ENCODE measurements at regions not wholly inside any gene's neighbourhood (a gene's known extent, or its start where the extent isn't known, plus 50 kb on each side); places are given as distances from the start of the nearest gene placed in this dataset.

- no peak for DNase-seq
- Histone ChIP-seq H3K9me3 (no peaks in the 10 kb centered on the region), H3K27ac (no peak overlapping the region), H3K27me3 (peaks cover 0 to 6% (median 0%) of the 10 kb centered on the region in 7 donors), H3K4me3 (no peak overlapping the region), H3K36me3 (no peaks in the 10 kb centered on the region), H3K4me1 (no peaks in the 10 kb centered on the region)
- WGBS, 2 donors = 53 to 56% methylated on average over 9 of the region's 9 CpGs
- ATAC-seq = no peak
- intact Hi-C loops (cut with DNase I) = no loop called here
- no peak for TF ChIP-seq CTCF (IDR thresholded peaks at IDR 0.05)
Measured at GRCh38 chr2:58720770-58721697, 479.9 kb upstream of the FANCL start.

- H3K36me3 ChIP-seq = no peaks in the 10 kb centered on the region
- H3K27me3 ChIP-seq = peaks cover 0 to 6% (median 0%) of the 10 kb centered on the region in 7 donors
- intact Hi-C loops (cut with DNase I) = no loop called here
- no peaks in the 10 kb centered on the region for H3K9me3 ChIP-seq
- no peak for DNase-seq
- no peaks in the 10 kb centered on the region for H3K4me1 ChIP-seq
- no peak overlapping the region for H3K27ac ChIP-seq
- no peak for TF ChIP-seq CTCF (IDR thresholded peaks at IDR 0.05)
- ATAC-seq = no peak
- WGBS, 2 donors = 79 to 81% methylated on average over 3 of the region's 3 CpGs
- no peak overlapping the region for H3K4me3 ChIP-seq
Measured at GRCh38 chr2:58720033-58720769, 479.1 kb upstream of the FANCL start.

GRCh38 chr2:58715344-58715743, 474.2 kb upstream of the FANCL start:
- Histone ChIP-seq H3K9me3 (no peaks in the 10 kb centered on the region), H3K4me1 (no peaks in the 10 kb centered on the region), H3K4me3 (no peak overlapping the region), H3K27ac (no peak overlapping the region), H3K27me3 (peaks cover 0 to 3% (median 0%) of the 10 kb centered on the region in 7 donors), H3K36me3 (no peaks in the 10 kb centered on the region)
- intact Hi-C loops (cut with DNase I) = no loop called here
- ATAC-seq = no peak
- no peak for TF ChIP-seq CTCF (IDR thresholded peaks at IDR 0.05)
- no peak for DNase-seq
- 68 to 76% methylated on average over 2 of the region's 2 CpGs for WGBS, 2 donors

- Histone ChIP-seq H3K4me1 (no peaks in the 10 kb centered on the region), H3K27ac (no peak overlapping the region), H3K36me3 (no peaks in the 10 kb centered on the region), H3K9me3 (no peaks in the 10 kb centered on the region), H3K27me3 (peaks cover 0 to 3% (median 0%) of the 10 kb centered on the region in 7 donors), H3K4me3 (no peak overlapping the region)
- intact Hi-C loops (cut with DNase I) = no loop called here
- 88 to 92% methylated on average over 7 of the region's 7 CpGs for WGBS, 2 donors
- TF ChIP-seq CTCF (IDR thresholded peaks at IDR 0.05) = no peak
- DNase-seq = no peak
- ATAC-seq = no peak
Measured at GRCh38 chr2:58714238-58714637, 473.1 kb upstream of the FANCL start.

Measured in heart right ventricle (tissue), 16 donors.